HG03039 (cell line): ENCODE measurements at regions not wholly inside any gene's neighbourhood (a gene's known extent, or its start where the extent isn't known, plus 50 kb on each side); places are given as distances from the start of the nearest gene placed in this dataset.
"Not testable (repeated sequence)": the region's sequence is repeated elsewhere in the genome, so short reads cannot be mapped to it uniquely, and the experiment has no call there.

ENCODE experiments used
- ATAC-seq: cut with Tn5 transposase; IDR thresholded peaks from one replicate; pipeline ENCODE4 v1.9.1; 2021; ENCODE audit warnings: mild to moderate bottlenecking, moderate library complexity; ENCODE audit not compliant: unreplicated experiment

DNA sequence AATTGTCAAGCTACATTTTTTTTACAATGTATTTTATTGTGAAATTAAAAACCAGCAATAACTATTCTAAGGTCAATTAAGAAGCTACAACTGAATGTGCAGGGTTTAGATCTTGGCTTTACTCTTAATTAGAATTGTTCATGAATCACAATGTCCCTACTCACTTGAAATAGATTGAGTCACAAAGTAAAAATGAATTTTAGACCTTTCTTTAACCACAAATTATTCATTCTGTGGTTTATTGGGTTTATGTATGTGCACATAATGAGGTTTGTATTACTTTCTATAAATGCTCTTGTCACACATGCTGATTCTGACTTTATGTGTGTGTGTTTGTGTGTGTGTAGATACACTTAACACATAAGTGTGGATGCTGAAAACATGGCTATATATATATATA is 647.0 kb upstream of the AADAT start:
- ATAC-seq: no peak

DNA sequence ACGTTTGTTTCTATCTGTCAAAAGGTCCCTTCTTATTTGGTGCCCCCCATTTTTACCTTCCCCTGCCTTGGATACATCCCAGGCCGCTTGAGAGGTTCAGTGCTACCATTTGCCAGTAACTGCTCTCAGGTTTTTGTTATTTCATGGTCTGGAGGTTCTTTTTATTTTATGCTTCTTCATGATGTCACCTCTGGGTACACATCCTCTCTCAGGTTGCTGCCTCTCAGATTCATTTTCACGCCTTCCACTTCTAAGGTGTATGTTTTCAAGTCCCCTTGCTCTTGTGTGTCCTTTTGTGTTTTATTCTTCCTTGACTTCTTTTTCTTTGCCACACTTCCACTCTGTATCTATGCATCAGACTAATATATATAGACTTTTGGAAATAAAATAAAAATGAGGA is 640.1 kb upstream of the AADAT start:
- ATAC-seq: no peak

DNA sequence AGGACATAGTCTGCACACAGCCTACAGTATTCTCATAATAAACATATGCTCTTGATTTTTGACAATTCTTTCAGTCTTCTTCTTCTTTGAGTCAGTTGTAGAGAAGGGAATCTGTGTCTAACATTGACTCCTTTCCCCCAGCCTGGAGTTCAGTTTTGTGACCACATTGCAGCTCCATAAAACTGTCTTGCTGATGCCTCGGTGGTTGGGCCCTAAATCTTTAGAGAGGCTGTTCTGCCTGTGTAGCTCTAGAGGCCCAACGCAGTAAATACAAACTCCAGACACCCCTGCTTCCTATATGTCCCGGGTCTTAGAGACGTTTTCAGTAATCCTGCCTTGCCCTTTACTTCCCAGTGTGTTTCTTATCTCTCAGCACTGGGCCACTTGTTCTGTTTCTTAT is 639.5 kb upstream of the AADAT start:
- ATAC-seq: no peak

DNA sequence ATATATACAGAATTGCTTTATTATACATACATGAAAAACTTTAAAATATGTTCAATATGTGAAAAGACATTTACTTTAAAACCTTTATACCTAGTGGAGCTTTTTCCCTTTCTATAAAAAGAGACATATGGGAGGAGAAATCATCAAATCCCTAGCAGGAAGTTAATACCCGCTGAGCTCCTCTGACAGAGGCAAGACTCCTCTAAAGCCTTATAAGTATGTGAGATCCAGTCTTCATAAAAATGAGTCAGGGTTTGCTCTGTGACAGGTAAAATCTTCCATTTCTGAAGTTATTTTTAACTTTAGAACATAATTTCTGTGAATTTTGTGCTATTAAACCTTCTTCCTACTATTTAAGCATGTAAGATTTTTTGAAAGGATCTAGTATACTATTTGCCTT is 634.4 kb upstream of the AADAT start:
- ATAC-seq: no peak

DNA sequence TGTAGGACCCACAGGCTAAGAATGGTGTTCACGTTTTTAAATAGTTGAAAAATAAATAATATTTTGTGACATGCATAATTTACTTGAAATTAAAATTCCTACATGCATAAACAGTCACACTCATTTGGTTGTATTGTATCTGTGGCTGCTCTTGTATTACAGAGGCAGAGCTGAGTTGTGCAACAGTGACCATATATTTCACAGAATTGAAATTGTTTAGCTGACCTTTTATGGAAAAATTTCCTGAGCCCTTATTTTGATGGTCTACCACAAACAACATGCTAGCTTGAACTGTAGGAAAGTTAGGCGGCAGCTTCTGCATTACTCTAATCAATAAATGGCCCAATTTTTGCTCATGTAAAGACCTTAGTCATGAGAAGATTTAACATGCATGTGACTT is 633.4 kb upstream of the AADAT start:
- ATAC-seq: no peak

DNA sequence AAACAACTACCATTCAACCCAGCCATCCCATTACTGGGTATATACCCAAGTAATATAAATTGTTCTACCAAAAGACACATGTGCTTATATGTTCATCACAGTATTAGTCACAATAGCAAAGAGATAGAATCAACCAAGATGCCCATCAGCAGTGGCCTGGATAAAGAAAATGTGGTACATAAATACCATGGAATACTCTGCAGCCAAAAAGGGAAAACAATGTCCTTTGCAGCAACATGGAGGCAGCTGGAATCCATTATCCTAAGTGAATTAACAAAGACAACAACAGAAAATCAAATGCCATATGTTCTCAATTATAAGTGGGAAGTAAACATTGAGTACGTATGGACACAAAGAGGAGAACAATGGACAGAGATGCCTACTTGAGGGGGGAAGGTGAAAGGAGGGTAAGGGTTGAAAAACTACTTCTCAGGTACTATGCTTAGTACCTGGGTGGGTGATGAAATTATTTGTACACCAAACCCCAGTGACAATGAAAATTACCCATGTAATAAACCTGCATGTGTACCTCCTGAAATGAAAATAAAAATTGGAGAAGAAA is 632.1 kb upstream of the AADAT start:
- ATAC-seq: no peak

DNA sequence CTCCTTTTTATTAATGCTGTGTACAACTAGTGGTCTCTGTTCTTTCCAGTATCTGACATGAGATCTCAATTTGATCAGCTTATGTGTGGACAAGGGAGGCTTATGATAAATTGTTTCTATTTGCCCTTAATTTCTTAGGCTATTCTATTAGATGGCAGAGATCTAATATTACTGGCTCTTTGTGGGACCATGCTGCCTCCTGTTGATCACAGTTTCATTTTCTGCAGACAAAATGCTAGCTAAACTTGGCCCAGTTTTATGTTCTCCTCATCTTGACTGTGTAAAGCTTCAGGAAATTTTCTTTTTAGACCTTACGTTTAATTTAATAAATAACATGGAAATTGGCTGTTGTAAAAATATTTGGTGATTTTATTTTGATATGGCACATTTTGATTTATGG is 627.1 kb upstream of the AADAT start:
- no peak for ATAC-seq

DNA sequence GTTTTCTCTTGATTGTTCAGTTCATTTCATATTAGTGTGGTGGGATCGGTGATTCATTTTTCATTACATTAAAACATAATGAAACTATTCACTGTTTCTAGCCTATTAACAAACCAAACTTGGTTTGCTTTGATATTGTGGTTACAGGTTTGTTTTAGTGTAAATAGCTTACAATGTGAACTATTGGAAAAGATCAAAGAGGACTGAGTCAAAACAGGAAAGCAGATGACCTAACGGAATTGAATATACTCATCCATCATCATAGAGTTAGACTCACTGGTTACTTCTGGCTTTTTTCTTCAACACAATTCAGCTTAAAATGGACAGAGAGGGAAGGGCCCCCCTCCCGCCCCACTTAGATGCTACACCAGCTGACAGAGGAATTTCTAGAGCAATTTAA is 616.2 kb upstream of the AADAT start:
- ATAC-seq: no peak

DNA sequence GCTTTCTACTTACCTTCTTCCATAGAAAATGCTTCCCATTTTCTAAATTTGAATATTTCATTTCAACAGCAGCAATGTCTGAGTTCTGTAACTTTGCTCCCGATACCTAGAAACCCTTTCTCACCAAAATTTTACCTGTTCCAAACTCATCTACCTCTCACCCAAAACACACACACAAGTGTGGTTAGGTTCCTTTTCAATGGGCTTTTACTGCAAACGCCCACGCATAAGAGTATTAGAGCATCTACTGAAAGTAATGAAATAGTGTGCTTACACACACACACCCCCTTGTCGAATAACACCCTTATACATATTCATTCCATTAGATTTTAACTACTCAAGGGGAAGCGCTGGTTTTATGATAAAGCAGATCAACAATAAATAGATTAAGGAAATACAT is 610.3 kb upstream of the AADAT start:
- ATAC-seq: no peak

DNA sequence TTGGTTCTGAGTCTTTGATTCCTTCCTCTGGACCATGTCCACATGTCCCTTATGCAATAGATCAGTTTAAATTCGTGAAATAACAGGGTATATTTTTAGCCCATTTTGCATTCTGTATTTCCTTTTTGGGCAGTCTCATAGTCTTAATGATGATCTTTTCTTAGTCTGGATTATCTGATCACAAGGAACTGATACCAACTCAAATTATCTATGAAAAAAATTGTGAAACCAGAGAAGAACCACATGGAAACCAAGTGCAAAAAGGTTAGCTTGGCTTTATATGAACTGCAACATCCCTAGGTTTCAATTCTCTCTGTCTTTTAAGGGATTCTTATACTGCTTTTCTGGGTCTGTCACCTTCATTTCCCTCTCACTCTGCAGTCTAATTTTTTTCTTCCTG is 608.6 kb upstream of the AADAT start:
- peak; percentile 55 for ATAC-seq

DNA sequence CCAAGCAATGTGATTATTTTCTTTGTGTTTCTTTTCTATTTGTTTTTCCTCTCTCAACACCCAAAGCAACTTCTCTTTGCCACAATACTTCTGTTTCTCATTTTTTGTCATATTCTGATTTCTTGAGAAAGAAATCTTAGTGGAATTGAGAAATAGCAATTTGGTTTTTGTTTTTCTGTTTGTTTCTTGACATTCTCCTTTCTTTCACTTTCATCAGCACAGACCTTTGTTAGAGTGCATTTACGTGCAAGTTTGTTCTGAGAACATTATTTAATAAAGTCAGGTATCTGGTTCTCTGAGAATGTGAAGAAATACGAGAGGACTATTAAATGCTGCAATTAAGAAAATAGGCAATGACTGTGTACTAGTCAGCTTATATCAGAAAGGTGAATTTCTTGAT is 608.1 kb upstream of the AADAT start:
- peak; percentile 43 for ATAC-seq

DNA sequence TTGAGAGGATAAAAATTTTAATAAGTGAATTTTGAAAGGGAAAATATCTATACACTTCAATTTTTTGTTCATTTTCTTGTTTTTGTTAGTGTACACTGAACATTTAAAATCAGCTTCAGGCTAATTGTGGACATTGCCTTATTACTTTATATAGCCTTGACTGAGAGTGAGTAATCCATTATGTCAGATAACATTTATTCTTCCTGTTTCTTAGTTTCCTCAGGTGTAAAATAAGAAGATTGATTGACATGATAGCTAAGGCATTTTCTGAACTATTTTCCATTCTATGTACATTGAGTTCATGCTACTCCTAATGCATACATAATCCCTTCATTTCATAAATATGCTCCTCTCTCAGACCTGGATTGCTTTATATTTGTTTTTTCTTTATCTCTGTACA is 607.3 kb upstream of the AADAT start:
- no peak for ATAC-seq

DNA sequence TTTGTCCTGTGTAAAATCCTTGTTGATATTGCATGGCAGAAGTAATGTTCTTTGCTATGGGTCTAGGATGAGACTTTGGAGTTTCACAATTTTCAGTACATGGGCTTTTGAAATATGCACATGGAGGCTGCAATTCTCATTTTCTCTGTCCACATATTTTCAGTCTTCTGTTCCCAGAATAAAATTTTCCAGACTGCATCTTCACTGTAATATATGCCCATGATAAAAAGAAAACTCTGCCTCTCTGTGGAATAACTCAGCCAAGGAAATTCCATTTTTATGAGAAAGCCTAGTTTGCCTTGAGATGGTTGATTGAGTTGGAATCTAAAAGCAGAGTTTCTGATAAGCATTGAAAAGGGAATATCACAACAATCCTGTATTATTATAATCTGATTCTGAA is 601.4 kb upstream of the AADAT start:
- no peak for ATAC-seq

DNA sequence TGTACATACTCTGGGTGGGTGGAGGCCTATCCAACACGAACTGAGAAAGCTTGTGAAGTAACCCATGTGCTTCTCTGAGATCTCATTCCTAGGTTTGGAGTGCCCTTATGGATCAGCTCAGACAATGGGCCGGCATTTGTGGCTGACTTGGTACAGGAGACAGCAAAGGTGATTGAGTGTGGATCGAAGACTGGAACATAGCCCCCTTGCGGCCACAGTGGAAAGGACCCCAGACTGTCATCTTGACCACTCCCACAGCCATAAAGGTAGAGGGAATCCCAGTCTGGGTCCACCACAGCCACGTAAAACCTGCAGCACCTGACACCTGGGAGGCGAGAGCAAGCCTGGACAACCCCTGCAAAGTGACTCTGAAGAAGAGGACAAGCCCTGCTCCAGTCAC is 598.0 kb upstream of the AADAT start:
- no peak for ATAC-seq

DNA sequence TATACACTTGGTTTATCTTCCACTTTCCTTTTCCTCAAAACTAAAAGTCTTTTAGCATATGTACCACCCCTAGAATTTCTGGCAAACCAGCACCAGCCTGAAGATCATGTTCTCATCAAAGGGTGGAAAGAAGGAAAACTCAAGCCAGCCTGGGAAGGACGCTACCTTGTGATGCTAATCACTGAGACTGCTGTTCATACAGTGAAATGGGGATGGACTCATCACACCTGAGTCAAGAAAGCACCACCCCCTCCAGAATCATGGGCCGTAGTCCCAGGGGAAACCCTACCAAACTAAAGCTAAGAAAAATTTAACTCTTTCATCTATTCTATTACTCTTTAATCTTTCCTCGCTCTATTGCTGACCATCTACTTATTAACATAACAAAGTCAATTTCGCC is 595.9 kb upstream of the AADAT start:
- not testable (repeated sequence) for ATAC-seq

DNA sequence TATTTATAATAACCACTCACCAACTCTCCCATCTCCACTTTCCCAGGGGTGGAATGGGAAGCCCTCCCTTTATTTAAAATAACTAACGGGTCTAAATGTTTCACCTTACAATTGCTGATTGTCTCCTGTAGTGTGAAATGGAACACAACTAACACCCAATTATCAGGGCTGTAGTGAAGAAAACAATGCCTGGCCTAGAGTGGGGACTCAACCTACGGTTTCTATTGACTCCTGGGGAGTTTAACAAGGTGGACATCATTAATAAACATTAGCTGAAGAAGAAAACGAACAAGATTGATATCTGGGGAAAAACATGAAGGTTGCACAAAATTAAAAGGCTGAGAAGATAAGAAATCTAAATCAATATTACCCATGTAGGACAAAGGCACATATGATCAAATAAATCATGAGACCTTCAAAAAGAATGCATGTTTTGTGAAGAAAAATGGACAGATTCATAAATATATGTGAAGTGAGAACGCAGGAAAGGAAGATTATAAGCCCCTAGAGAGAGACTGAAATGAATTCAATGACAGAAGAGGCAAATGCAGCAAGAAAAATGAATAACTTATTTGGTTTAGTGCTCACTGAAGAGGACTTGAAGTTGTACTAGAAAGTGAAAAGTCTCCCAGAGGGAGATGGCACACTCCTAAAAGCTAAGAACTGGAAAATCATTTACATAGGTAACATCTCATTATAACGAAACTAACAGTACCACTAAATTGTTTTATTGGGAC is 593.0 kb upstream of the AADAT start:
- ATAC-seq: no peak

DNA sequence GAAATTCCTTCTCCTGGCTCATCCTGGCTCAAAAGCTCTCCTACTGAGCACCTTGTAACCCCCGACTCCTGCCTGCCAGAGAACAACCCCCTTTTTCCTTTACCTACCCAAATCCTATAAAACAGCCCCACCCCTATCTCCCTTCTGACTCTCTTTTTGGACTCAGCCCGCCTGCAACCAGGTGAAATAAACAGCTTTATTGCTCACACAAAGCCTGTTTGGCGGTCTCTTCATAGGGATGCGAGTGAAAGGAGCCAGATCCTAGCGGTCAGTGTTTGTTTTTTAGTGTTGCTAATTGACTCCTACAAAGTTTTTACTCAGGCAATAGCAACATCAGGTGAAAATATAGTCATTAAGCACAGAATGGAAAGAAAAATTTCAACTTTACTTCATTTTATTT is 592.3 kb upstream of the AADAT start:
- ATAC-seq: not testable (repeated sequence)

DNA sequence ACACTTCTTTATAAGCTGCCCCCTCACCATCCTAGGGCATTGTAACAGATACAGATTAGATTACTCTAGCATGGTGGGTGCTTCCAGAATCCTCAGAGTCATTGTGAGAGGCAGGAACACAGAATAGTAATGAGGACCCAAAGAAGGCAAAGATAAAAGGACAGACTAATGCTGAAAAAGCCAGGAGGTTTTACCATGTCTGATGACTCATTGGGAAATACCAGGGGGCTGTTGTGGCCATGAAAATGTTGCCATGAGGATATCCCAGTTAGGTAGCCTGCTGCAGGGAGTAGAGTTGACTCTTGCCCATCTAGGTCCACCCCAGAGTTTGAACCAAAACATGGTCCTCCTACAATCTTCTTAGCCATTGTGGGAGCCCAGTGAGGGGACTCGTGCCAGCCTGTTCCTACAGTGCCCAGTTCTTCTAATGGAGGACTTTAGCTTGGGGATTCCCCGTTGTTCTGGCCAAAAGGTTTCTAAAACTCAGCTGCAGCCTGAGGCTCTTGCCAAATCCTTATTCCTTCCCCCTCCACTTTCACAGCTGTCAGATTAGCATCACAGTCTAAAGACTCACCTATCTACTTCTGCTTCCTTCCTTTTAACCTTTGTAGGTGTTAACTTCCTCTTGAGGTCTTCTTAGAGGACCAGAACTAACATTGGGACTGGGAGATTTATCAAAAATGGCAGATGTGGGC is 586.0 kb upstream of the AADAT start:
- no peak for ATAC-seq

DNA sequence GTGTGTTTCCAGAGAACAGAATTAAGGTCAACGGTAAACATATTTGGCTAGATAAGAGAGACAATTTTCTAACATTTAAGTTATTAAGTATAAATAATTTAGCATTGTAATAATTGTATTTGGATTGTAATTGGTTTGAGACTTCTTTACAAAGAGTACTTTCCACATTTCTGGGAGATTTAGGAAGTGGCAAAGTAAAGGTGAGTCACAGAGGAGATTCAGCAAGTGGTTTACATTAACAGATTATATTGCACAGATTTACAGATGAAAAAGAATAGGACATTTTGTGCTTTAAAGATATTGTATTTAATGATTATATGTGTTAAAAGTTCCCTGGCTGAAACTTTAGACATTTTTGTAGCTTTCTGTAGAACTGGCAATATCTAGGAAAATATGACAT is 584.4 kb upstream of the AADAT start:
- no peak for ATAC-seq

DNA sequence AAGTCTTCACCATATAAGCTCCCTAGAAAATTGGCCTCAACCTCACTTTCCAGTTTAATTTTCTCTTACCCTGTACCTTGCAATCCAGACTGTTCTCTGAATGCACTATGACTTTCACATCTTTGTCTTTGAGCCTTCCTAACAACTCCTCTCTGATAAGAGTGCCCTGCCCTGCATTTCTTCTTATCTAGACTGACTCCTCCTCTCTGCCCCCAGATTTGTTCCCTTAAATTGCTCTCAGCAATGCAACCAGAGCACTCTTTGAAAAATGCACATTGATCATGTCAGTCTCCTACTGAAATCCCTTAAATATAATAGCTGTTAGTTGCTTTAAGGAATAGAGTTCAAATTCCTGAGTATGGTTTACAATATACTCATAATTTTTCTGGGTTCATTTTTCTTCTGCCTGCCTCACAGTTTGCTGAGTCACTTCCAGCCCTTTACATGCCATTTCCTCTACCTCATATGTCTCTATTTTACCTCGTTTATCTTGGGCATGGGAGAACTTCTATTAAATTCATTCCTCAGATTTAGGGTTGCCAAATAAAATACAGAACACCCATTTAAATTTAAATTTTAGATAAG is 582.7 kb upstream of the AADAT start:
- no peak for ATAC-seq

DNA sequence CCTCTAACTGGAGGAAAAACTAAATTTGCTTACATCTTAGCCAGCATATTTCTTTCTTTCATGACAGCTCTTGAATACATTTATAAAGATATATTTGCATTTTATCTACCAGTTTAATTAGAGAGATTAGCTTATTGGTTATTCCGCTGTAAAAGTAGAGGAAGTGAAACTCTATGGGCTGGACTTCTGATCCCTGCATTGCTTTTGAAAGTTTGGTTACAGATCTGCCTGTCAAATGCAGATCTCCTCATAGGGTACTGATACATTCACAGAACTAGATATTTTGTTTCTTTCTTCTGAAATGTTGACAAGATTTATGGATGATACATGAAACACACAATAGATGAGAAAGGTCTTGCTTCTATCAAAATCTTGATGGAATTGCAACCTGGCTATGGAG is 581.4 kb upstream of the AADAT start:
- no peak for ATAC-seq

DNA sequence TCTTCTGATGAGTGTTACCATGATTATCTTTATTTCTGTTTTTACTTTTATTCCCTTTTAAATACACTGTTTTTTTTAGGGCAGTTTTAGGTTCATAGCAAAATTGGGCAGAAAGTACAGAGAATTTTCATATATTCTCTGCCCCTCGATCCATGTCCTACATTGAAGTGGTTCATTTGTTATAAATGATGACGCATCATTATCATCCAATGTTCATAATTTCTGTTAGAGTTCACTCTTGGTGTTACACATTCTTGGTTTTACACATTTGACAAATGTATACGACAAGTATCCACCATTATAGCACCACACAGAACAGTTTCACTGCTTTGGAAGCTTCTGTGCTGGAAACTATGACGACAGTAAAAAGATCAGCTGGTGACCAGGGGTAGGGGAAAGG is 578.1 kb upstream of the AADAT start:
- ATAC-seq: no peak
